ENCODE measurements at regions not wholly inside any gene's neighbourhood (a gene's known extent, or its start where the extent isn't known, plus 50 kb on each side); places are given as distances from the start of the nearest gene placed in this dataset.

- no peaks in the 10 kb centered on the region for H3F3A ChIP-seq (ENCODE audit: insufficient read depth)
- H3K79me2 ChIP-seq (ENCODE audit: insufficient read depth, low read length), result no peaks in the 10 kb centered on the region
- no peak overlapping the region for H2AFZ ChIP-seq (ENCODE audit: low read depth, low read length, severe bottlenecking)
- 0 out of 2 replicates have a peak, but pooled peaks cover 4% of the 10 kb centered on the region for H3K9me3 ChIP-seq (ENCODE audit: insufficient read depth, low read length)
- H3K36me3 ChIP-seq (ENCODE audit: low read length), result no peaks in the 10 kb centered on the region
- H4K20me1 ChIP-seq (ENCODE audit: low read depth, low read length), result no peaks in the 10 kb centered on the region
- H3K9me2 ChIP-seq (replicated peaks; ENCODE audit: insufficient read depth, low read length), result no peaks in the 10 kb centered on the region
- H3K4me2 ChIP-seq (ENCODE audit: low read depth, low read length, poor library complexity, severe bottlenecking), result no peak overlapping the region
- H3K27me3 ChIP-seq (ENCODE audit: low read length), result no peaks in the 10 kb centered on the region
- H3K27ac ChIP-seq (ENCODE audit: low read depth, low read length), result no peak overlapping the region
- no peak for TF ChIP-seq EZH2phosphoT487 (conservative IDR thresholded peaks at IDR 0.05; ENCODE audit: low read length)
- TF ChIP-seq, protein P1, sequence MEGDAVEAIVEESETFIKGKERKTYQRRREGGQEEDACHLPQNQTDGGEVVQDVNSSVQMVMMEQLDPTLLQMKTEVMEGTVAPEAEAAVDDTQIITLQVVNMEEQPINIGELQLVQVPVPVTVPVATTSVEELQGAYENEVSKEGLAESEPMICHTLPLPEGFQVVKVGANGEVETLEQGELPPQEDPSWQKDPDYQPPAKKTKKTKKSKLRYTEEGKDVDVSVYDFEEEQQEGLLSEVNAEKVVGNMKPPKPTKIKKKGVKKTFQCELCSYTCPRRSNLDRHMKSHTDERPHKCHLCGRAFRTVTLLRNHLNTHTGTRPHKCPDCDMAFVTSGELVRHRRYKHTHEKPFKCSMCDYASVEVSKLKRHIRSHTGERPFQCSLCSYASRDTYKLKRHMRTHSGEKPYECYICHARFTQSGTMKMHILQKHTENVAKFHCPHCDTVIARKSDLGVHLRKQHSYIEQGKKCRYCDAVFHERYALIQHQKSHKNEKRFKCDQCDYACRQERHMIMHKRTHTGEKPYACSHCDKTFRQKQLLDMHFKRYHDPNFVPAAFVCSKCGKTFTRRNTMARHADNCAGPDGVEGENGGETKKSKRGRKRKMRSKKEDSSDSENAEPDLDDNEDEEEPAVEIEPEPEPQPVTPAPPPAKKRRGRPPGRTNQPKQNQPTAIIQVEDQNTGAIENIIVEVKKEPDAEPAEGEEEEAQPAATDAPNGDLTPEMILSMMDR (IDR thresholded peaks at IDR 0.05; ENCODE audit: insufficient read depth, low read length, poor library complexity, severe bottlenecking), result no peak
- no peak overlapping the region for H3K9ac ChIP-seq (ENCODE audit: low read length)
- H3K4me3 ChIP-seq (ENCODE audit: insufficient read depth, low read length, poor library complexity, severe bottlenecking), result no peak overlapping the region
Observed at GRCh38 chr3:28598165-28598564, 249.5 kb upstream of the AZI2 start.

DNA sequence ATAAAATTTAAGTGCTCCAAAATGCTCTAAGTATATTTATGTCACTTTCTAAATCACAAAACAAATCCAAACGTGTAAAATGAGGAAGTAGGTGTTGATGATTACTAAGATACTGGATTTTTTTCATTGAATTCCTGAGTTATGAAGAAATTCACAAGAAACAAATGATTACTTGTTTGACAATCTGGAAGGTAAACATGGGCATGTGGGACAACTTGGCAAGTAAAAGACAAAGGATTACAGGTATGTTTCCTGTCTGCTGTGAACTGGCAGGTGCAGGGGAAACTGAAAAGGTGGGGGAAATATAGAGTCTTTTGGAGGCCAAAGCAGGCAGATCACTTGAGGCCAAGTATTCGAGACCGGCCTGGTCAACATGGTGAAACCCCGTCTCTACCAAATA is 252.7 kb upstream of the AZI2 start:
- no peak overlapping the region for H3K9ac ChIP-seq (ENCODE audit: low read length)
- H3K9me3 ChIP-seq (ENCODE audit: insufficient read depth, low read length), result 0 out of 2 replicates have a peak, but pooled peaks cover 4% of the 10 kb centered on the region
- H3K9me2 ChIP-seq (replicated peaks; ENCODE audit: insufficient read depth, low read length), result peaks cover 3% of the 10 kb centered on the region; the same call in 1 of the 2 replicates
- H3F3A ChIP-seq (ENCODE audit: insufficient read depth), result no peaks in the 10 kb centered on the region
- no peak overlapping the region for H3K4me2 ChIP-seq (ENCODE audit: low read depth, low read length, poor library complexity, severe bottlenecking)
- H3K27me3 ChIP-seq (ENCODE audit: low read length), result no peaks in the 10 kb centered on the region
- H3K36me3 ChIP-seq (ENCODE audit: low read length), result no peaks in the 10 kb centered on the region
- TF ChIP-seq, protein P1 (IDR thresholded peaks at IDR 0.05; ENCODE audit: insufficient read depth, low read length, poor library complexity, severe bottlenecking), result no peak
- H4K20me1 ChIP-seq (ENCODE audit: low read depth, low read length), result no peaks in the 10 kb centered on the region
- H2AFZ ChIP-seq (ENCODE audit: low read depth, low read length, severe bottlenecking), result no peak overlapping the region
- no peak overlapping the region for H3K4me3 ChIP-seq (ENCODE audit: insufficient read depth, low read length, poor library complexity, severe bottlenecking)
- H3K27ac ChIP-seq (ENCODE audit: low read depth, low read length), result no peak overlapping the region
- no peaks in the 10 kb centered on the region for H3K79me2 ChIP-seq (ENCODE audit: insufficient read depth, low read length)

DNA sequence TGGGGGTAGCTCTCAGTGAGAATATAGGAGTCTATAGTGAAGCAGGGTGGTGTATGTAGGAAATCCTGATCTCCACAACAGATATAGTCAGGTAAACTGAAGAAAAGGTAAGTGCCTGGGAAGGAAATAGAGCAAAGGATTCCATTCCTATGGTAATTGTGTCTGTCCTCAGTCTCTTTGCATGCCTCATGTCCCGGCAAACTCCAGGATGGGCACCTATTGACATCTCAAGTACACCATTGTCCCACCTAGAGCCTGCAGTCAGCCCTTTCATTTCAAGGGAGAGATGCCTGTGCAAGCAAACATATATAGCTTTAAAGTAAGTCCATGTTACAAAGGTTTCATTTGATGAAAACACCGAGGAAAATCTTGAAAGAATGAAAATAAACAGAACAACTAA is 257.7 kb upstream of the AZI2 start:
- TF ChIP-seq, protein P1 (IDR thresholded peaks at IDR 0.05; ENCODE audit: insufficient read depth, low read length, poor library complexity, severe bottlenecking), result no peak
- TF ChIP-seq EZH2phosphoT487 (conservative IDR thresholded peaks at IDR 0.05; ENCODE audit: low read length), result no peak
- H3K36me3 ChIP-seq (ENCODE audit: low read length), result no peaks in the 10 kb centered on the region
- no peak overlapping the region for H3K9ac ChIP-seq (ENCODE audit: low read length)
- H3F3A ChIP-seq (ENCODE audit: insufficient read depth), result no peaks in the 10 kb centered on the region
- H4K20me1 ChIP-seq (ENCODE audit: low read depth, low read length), result no peaks in the 10 kb centered on the region
- peaks cover 3% of the 10 kb centered on the region; the same call in 1 of the 2 replicates for H3K9me2 ChIP-seq (replicated peaks; ENCODE audit: insufficient read depth, low read length)
- no peak overlapping the region for H3K4me2 ChIP-seq (ENCODE audit: low read depth, low read length, poor library complexity, severe bottlenecking)
- H3K79me2 ChIP-seq (ENCODE audit: insufficient read depth, low read length), result no peaks in the 10 kb centered on the region
- H2AFZ ChIP-seq (ENCODE audit: low read depth, low read length, severe bottlenecking), result no peak overlapping the region
- no peaks in the 10 kb centered on the region for H3K27me3 ChIP-seq (ENCODE audit: low read length)
- H3K27ac ChIP-seq (ENCODE audit: low read depth, low read length), result no peak overlapping the region
- H3K9me3 ChIP-seq (ENCODE audit: insufficient read depth, low read length), result no peaks in the 10 kb centered on the region
- H3K4me3 ChIP-seq (ENCODE audit: insufficient read depth, low read length, poor library complexity, severe bottlenecking), result no peak overlapping the region
